Inflammatory macrophage treated with lipopolysaccharide for 1 hour (primary cell): ENCODE measurements at regions not wholly inside any gene's neighbourhood (a gene's known extent, or its start where the extent isn't known, plus 50 kb on each side); places are given as distances from the start of the nearest gene placed in this dataset.

Experiments
- DNase-seq, 2 donors: peaks; one replicate each; pipeline ENCODE4 v3.0.0-alpha.2; 2020 to 2022

GRCh38 chr3:88586121-88586640, 436.4 kb downstream of the C3orf38 start:
- no peak for DNase-seq

DNA sequence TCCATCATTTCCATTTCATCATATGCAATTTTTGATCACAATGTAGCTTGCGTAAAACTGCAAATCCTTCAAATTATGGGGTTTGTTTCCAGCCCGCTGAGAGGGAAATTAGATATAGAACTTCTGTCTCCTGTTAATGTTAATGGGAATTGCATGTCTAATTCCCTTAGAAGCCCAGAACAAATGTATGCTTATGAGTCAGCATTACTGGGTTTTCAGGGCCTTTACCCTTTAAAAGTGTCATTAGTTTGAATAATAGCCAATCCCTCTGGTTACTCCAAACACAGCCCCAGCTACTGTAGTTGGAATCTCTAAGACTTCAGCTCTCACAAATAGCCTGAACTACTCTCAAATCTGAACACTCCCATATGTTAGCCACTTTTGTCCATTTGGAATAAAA, 439.4 kb downstream of the C3orf38 start:
- DNase-seq, result no peak

- no peak for DNase-seq
These were observed 445.3 kb downstream of the C3orf38 start for GRCh38 chr3:88595026-88595425.

GRCh38 chr3:88596451-88596850, 446.7 kb downstream of the C3orf38 start:
- DNase-seq, result no peak

- no peak for DNase-seq
These were observed 461.1 kb downstream of the C3orf38 start for GRCh38 chr3:88610820-88611219.

- DNase-seq, result no peak
These were observed 462.1 kb downstream of the C3orf38 start for GRCh38 chr3:88611826-88612326.

DNA sequence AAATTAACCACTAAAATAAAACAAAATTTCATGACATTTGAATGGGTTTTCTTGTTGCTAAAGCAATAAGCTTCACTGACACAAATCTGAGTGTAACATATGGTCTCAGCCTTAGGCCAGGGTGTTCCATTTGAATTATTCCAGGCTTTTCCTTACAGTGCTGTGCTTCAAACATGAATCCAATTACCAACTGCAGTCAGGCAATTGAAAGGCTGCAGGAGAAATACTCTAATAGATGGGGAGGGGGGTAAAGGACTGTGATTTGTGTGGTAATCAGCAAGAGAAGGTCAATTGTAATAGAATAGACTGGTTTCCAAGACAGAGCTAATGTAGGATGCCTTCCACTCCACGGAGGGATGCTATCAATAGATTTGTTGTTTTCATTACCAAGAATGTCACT, 466.7 kb downstream of the C3orf38 start:
- DNase-seq, result no peak

DNA sequence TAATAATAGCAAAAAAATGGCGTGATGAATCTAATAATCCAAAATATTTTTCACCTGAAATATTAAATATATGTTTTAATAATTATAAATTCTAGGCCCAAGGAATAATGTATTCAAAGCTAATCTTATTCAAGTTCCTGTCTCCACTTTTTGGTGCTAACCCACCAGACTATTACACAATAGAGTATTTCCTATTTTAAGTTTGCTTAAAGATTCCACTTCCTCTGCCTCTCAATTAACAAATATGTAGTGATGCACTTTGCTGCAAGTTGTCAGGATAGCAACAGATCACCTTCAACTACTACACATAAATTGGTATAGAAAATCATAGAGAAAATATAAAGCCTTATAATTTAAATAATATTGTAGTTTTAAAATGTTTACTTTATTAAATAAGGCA, 467.5 kb downstream of the C3orf38 start:
- DNase-seq, result no peak

DNA sequence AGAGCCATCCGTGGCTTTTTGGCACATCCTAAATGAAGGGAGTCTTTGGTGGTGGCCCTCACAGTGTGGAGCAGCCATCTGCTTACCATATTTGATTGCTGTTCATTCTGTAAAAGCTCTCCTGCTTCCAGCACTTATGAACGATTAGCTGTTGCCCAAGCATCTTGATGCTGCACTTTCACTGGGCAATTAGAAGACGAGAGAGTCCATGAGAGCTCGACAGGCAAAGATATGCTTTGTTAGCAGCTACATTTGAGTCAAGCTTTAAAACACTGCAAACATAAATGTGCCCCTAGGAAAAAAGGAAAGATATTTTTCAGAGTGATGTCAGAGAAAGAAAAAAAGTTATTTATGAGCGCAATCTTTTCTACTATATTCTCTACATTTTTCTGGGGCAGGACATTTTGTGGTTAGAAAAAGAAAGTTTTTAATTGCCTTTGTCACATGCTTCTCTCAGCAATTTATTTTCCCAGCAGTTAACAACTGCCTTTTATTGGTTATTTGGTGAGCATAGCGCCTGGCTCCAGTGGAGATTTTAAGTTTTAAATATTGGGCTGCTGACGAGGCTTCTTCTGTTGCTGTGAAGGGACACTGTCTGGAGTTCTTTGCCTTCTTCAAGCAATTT, 468.4 kb downstream of the C3orf38 start:
- DNase-seq, result no peak

DNA sequence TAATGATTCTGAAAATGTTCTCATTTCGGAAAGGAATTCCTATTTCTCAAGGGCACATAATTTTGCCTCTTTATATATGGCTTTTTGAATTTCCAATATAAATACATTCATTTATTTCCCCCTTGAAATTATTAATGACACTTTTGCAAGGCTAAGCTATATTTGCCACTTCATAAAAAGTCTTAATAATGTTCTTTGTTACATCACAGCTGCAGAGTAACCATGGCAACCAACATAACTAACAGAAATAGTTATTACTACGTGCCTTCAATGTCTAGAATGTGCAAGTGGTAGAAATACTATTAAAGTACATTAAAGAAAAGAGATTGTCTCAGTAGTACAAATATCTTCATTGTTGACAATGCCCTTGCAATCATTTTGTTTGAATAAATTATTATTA, 471.8 kb downstream of the C3orf38 start:
- no peak for DNase-seq

GRCh38 chr3:88623709-88624108, 473.9 kb downstream of the C3orf38 start:
- DNase-seq, result no peak

DNA sequence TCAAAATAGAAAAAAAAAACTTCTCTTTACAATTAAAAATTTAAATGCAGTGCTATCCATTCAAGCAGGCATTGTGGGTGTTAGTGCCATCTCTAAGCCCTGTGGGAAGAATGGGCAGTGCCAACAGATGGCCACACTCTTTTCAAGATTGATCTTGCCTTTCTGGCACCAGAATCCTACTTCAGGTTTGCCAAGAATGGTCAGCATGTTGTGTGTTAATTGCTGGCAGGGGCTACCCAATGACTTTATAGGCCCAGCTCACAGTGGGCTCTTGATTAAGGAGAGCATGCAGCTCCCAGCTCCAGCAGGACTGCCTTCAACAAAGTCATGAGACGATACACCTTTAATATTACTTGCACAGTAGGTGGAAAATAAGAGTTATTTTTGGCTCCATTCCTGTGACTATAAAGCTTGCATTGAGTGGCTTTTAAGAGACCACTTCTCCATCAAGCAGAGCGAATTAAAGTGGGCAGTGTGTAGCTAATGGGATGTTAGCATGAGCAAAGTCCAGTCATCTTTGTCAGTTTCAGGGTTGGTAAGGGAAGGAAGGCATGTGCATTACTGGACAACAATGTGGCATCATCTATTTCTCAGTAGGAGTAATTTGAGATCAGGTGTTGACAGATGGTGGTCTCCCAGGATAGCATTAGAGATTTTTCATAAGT, 476.8 kb downstream of the C3orf38 start:
- DNase-seq, result no peak

DNA sequence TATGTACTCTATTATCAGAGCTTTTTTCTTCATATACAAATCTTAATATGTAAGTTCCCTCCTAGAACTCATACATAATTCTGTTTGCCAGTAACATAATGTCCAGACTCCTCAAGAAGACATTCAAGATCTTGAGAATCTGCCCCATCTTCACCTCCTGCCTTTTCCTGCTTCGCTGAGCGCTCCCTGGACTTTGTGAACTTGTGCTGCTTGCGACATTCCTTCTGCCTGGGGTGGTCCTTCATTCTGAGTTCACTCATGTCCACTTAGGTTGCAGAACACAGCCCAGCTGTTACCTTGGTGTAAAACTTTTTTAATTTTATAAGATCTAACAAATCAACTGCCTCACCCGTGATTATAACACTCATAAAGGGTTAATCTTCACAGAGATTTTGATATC, 478.5 kb upstream of the EPHA3 start:
- DNase-seq, result no peak

GRCh38 chr3:88632226-88632625, 475.2 kb upstream of the EPHA3 start:
- DNase-seq, result no peak

GRCh38 chr3:88640581-88640980, 466.8 kb upstream of the EPHA3 start:
- no peak for DNase-seq

GRCh38 chr3:88641033-88641604, 466.3 kb upstream of the EPHA3 start:
- no peak for DNase-seq

DNA sequence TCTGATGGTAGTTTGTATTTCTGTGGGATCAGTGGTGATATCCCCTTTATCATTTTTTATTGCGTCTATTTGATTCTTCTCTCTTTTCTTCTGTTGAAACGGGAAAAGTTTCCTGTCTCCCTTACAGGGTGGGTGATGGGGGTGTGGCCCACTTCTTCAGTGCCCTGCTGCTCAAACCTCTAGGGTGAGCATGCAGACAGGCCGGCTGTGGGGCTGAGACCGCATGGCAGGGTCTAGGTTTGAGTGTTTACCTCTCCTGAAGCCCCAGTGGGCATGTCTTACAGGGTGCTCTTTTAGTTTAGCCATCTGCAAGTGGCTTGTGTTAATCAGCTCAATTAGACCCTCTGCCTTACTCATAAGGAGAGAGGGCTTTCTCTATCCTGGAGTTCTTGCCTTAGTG, 450.0 kb upstream of the EPHA3 start:
- no peak for DNase-seq

- no peak for DNase-seq
These were observed 446.0 kb upstream of the EPHA3 start for GRCh38 chr3:88661433-88661824.

- DNase-seq, result no peak
These were observed 439.2 kb upstream of the EPHA3 start for GRCh38 chr3:88668180-88668579.

DNA sequence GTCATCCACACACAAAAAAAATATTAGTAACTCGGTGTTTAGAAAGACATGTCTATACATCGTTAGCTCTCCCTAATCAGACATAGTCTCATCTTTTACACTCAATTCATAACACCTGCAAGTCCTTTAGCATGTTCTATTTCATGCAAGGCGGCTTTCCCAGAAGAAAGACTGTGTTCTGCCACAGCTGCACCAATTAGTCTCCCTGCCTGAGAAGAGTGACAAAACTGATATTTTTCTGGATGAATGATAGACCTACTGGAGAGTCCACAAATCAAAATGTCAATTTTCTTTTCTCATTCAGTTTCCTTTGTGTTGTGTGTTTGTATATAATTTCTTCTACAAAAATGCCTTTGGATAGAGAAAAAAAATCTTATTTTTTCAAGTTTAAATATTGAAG, 435.8 kb upstream of the EPHA3 start:
- no peak for DNase-seq

GRCh38 chr3:88677298-88677697, 430.1 kb upstream of the EPHA3 start:
- DNase-seq, result no peak

DNA sequence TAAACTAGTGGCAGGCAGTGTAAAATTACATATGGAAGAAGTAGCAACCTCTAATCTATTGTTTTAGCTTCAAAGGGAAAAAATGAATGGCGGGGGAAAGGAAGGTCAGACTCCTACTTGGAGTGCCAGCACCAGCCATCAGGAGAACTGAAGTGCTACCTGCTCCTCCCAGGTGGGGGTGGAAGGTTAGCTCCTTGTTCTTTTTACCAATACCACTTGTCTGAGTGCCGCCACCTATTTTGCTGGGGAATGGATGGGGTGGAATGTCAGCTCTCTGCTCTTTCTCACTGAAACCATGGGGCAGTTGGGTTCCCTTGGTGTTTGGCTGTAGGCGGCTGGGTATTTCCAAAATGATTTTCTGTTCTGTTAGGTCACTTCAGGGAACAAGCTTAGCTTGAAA, 428.7 kb upstream of the EPHA3 start:
- no peak for DNase-seq

- no peak for DNase-seq
These were observed 417.1 kb upstream of the EPHA3 start for GRCh38 chr3:88690287-88690686.

GRCh38 chr3:88691081-88691480, 416.3 kb upstream of the EPHA3 start:
- no peak for DNase-seq
